NOMO-1 treated with DMSO at 0.1 percent for 48 hours (cell line): ENCODE measurements at regions not wholly inside any gene's neighbourhood (a gene's known extent, or its start where the extent isn't known, plus 50 kb on each side); places are given as distances from the start of the nearest gene placed in this dataset.
"Not testable (repeated sequence)": the region's sequence is repeated elsewhere in the genome, so short reads cannot be mapped to it uniquely, and the experiment has no call there.

Source experiments
- DNase-seq: peaks from one replicate; lab custom pipeline; 2025; ENCODE audit not compliant: unreplicated experiment; lab: John Stamatoyannopoulos, UW

- DNase-seq: no peak
These were observed 88.4 kb upstream of the SFSWAP start for GRCh38 chr12:131622422-131622955.

DNA sequence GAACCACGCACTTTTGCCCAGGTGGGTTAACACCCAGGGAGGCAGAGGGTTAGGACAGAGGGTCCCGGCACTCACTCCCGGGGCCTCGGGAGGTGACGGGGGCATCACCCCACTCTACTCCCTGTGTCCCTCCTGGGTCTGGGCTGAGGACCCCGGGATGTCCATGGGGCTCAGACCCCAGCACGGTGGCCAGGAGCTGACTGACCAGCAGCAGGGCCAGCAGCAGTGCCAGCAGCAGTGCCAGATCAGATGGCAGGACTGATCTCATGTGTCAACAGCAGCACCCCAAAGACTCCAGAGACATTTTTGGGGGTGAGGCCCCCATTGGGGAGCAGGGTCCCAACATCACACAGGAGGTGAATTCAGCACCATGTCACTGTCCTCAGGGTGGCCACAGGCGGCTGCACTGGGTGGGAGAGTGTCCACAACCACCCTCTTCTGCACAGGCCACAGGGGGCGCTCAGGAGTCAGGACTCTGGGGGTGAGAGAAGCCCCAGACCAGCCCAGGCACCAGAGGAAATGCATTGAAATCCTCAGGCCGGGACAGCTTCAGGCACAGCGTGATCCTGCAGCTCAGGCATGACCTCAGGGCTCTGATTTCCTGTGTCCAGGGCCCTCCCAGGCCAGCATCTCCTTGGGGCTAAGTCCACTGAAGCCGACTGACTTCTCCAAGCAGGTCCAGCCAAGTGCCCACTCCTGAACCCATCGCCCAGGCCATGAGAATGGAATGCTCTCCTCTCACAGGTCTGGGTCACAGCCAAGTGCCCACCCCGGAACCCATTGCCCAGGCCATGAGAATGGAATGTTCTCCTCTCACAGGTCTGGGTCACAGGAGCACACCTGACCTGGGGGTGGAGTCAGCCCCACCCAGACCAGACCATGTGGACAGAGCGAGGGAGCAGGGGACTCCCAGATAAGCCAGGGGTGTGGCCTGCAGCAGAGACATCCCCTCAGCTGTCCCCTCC is 87.2 kb upstream of the SFSWAP start:
- not testable (repeated sequence) for DNase-seq

- not testable (repeated sequence) for DNase-seq
These were observed 86.5 kb upstream of the SFSWAP start for GRCh38 chr12:131624369-131624739.

GRCh38 chr12:131624756-131625501 is 86.0 kb upstream of the SFSWAP start:
- DNase-seq: not testable (repeated sequence)

DNA sequence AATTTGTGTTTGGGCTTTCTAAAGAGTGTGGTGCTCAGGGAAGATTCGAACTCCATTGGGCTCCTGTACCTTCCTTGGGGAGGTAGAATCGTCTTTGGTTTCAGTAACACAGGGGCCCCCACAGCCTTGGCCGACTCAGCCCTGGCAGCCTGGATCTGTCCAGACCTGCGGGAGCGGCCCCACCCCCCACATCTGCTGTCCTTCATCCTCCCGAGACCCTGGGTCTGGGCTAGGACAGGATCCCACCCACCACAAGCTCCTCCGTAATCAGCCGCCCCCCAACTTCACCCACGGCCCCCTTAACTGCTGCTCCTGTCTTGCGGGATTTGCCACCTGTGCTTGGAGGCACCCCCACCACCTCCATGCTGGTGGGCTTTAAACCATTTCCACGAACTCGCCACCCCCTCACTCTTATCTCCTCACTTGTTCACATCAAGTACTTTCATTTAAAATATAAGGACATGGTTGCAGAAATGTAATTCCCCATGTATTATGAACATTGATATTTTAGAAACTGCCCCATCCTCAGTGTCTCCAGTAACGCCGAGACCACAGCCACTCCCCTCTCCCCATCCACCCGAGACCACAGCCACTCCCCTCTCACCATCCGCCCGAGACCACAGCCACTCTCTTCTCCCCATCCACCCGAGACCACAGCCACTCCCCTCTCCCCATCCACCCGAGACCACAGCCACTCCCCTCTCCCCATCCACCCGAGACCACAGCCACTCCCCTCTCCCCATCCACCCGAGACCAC is 84.7 kb upstream of the SFSWAP start:
- DNase-seq: not testable (repeated sequence)

- DNase-seq: not testable (repeated sequence)
These were observed 83.5 kb upstream of the SFSWAP start for GRCh38 chr12:131627151-131628022.

DNA sequence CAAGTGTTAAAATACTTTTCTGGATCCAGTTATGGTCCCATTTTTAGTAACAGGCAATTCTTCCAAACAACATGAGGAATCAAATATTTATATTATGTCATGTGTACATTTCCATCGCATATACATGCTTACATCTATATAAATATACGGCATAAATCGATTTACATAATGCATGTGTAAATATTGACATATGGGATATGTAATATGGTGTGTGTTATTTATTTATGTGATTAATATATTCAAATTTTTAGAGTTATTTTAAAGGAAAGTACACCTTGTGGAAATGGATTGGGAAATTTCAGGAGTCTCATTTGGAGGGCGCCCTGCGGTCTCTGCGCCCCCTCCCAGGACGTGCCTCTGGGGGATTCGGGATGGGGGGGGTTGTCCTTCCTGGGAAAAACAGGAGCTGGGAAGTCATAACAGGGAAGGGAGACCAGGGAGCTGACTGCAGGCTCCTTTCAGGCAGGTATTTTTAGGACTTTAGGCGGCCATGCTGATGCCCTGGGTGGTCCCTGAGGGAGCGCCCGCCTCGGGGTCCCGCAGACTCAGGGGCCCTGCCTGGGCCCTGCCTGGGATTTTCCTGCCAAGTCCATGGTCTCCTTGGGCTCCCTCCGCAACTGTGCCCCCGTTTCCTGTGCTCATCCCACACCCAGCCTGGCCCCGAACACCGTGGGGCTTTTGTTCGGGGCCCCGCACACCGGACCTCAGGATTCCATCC is 82.7 kb upstream of the SFSWAP start:
- no peak for DNase-seq

DNA sequence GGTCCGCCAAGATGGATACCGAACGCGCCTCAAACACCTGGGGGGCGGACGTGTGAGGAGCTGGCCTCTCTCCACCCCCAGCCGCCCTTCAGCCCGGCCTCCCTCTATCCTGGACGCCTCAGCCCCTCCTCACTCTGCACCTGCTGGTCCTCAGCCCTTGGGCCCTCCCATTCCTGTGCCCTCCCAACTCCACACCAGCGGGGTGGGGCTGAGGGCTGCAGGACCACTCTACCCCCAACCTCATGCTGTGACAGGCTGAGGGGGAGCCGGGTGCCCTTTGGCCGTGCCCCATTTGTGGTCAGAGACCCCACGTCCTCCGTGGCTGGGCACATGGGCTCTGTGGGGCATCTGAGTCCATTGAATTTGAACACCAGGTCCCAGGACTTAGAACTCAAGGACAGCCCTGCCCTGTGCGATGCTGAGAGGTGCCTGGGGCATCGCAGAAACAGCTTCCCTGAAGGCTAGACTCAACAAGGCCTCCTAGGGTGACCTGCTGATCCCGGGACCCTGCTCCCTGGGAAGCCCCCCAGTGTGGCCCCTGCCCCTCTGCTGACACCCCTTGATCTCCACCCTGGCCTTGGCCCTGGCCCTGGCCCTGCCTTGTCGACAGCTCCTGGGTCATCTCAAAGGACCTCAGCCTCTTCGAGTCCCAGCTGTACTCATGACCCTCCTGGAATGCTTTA is 82.0 kb upstream of the SFSWAP start:
- no peak for DNase-seq

GRCh38 chr12:131631230-131631629 is 79.7 kb upstream of the SFSWAP start:
- no peak for DNase-seq

- DNase-seq: peak; percentile 20
These were observed 78.8 kb upstream of the SFSWAP start for GRCh38 chr12:131631889-131632651.

- DNase-seq: not testable (repeated sequence)
These were observed 78.3 kb upstream of the SFSWAP start for GRCh38 chr12:131632652-131633023.

- not testable (repeated sequence) for DNase-seq
These were observed 77.3 kb upstream of the SFSWAP start for GRCh38 chr12:131633610-131634009.

DNA sequence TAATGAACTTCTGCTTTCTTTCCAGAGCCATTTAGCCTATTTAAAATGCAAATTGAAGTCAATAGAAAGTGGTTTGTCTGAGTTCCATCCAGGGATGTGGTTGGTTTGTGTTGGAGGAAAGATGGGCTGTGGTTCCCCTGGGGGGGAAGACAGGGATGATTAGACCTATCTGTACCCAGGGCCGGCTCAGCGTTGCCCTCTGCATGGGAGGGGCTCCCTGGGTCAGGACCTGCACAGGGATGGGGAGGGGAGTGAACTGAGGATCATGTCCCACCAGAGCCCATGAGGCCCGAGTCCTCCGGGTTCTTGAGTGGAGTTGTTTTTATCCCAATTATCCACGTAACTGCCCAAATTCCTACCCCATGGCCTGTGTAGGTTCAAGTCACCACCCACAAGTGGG is 76.9 kb upstream of the SFSWAP start:
- DNase-seq: peak; percentile 35

GRCh38 chr12:131635012-131635411 is 75.9 kb upstream of the SFSWAP start:
- not testable (repeated sequence) for DNase-seq

GRCh38 chr12:131635491-131636122 is 75.3 kb upstream of the SFSWAP start:
- DNase-seq: no peak

DNA sequence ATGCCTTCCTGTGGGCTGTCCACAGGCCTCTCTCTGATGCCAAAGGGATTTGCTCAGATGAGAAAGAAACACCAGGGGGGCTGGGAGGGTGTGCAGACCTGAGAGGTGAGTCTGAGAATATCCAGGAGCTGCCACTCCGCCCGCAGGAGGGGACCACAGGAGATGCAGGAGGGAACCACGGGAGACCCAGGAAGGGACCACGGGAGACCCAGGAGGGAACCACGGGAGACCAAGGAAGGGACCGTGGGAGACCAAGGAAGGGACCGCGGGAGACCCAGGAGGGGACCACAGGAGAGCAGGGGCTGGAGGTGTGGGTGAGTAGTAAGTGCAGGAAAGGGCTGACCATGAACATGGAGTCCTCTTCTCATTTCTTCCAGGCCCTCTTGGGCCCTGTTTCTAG is 74.6 kb upstream of the SFSWAP start:
- no peak for DNase-seq

DNA sequence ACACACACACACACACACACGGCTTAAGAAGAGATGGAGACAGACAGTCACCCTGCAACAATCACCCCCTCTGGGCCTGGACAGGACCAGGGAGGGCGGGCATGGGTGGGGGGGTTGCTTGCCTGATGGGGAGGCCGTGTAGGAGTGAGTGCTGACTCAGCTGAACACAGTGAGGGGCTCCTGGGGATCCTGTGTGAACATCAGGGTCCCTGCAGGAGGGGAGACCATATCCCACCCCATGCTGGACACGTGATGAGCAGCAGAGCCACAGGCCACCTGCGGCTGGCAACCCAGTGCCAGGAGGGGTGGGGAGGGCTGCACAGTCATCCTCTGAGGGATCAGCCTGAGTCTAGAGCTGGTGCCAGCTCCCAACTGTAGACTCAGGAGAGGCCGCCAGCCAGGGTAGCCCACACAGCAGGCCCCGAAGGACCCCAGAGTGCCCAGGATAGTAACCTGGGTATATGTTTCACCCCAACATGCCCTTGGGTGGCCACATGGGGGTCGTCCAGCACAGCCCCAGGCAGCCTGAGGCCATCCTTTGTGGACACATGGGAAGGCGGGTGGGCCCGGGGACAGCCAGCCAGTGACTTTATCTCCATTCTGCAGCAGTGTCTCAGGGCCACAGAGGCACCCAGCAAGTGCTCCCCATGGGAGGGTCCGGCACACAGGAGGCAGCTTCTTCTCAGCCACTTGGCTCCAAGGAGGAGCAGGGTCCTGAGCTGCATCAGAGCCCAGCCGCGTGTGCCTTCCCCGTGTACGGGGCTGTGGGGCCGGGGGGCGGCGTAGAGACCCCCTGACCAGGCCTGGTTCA is 73.7 kb upstream of the SFSWAP start:
- no peak for DNase-seq
